ENCODE measurements at regions not wholly inside any gene's neighbourhood (a gene's known extent, or its start where the extent isn't known, plus 50 kb on each side); places are given as distances from the start of the nearest gene placed in this dataset.
"Not testable (repeated sequence)": the region's sequence is repeated elsewhere in the genome, so short reads cannot be mapped to it uniquely, and the experiment has no call there.

DNA sequence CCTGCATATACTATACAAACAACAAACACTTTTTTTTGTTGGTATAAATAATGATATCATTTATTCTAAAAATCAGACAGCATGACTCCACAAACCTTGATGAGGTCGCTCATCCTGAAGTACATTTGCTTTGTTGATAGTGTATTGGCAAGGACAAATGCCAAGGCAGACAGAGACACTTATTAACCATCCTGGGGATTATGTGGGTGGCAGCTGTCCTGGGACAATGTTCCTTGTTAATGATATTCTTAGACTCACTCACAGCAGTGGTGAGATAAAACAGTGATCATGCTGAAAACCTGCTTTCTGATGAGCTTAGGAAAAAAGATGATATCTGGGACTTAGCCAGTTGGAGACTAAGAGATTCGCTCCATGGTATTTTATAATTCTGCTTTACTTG lies 85.4 kb upstream of the OGFRL1 start:
- DNase-seq (ENCODE audit: low spot score): no peak

DNA sequence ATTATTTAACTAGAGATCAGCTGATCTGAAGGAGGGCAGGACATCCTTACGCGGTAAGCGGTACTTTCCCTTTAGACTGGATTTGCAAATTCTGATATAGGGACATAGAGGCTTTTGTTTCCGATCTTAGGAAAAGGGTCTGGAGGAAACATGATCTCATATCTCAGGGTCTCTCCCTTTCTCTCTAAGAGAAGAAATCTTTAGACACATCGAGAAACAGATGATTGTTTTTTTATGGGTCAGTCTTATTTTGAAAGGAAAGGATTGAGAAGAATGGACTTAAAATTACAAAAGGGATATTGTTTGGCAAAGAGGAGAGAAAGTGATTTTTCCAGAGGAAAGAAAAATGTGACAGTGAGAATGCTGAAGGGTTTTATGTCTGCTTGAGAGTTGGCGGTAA lies 83.9 kb upstream of the OGFRL1 start:
- DNase-seq (ENCODE audit: low spot score): no peak

DNA sequence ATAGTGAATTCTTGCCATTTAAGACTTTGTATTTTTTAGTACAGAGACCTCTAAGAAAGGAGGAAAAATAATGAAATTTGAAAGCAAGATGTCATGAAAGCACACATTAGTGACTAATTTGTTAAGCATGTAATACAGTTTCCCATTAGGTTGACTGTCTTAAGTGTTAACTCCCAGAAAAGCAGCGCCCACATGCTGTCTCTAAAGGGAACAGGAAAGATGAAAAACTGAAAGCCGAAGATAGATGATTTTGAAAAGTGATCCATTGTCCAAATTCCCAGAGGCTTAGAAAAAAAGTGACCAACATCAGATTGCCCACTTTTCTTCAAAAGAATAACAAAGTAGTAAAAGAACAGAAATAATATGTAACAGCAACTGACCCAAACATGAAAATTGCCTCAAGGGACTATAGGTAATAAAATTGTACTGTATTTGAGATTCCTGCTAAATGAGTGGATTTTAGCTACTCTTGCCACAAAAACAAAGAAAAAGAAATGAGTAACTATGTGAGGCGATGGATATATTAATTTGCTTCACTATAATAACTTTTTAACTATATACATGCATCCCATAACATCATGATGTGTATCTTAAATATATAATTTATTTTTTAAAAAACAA lies 83.2 kb upstream of the OGFRL1 start:
- DNase-seq (ENCODE audit: low spot score): no peak

DNA sequence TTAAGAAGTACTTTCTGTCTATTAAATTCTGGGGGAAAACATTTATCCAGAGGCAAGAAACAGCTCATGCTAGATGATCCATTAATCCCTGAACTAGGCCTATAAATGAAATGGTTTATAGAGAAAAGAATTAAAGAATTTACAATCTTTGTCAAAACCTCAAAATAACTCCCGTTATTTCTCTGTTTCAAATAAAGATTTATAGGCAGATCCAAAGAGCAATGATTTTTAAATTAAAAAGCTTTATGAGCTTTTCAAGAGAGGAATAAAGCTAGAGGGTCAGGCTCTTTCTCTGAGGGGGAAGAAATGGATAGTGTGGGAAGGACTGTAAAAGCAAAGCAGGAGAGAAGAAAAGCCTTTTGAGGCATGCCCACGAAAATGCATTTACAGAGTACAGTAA lies 82.5 kb upstream of the OGFRL1 start:
- no peak for DNase-seq (ENCODE audit: low spot score)

DNA sequence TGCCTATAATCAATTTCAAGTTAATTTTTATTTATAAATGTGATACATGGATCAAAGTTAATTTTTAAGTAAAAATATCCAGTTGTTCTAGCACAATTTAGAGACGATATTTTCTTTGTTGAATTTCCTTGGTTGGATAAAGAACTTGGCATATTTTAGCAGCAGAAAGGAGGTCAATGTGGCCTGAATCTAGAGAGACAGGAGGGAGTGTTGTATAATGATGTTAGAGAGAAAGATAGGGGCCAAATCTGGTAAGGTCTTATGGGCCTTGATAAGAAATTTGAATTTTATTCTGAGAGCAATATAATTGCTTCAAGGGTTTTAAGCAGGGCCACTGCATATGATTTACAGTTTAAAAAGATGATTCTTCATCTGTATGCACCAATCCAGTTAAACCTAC lies 79.4 kb upstream of the OGFRL1 start:
- DNase-seq (ENCODE audit: low spot score): no peak

DNA sequence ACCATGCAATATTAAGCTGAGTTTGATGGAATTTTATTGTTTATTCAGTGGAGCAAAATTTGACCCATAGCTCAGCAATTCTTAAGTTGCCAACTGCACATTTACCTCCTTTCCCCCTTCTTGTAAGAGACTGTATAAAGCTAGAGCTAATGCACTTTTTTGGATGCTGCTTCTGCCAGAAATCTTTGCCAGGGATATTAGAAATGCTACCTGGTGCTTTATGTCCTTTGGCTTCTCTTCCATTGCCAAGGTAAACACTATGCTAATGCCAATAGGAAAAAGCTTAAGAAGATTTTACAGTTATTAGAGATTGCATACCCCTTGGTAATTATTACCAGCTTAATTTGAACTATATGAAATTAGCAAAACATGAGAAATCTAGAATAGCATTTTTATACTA lies 79.0 kb upstream of the OGFRL1 start:
- no peak for DNase-seq (ENCODE audit: low spot score)

DNA sequence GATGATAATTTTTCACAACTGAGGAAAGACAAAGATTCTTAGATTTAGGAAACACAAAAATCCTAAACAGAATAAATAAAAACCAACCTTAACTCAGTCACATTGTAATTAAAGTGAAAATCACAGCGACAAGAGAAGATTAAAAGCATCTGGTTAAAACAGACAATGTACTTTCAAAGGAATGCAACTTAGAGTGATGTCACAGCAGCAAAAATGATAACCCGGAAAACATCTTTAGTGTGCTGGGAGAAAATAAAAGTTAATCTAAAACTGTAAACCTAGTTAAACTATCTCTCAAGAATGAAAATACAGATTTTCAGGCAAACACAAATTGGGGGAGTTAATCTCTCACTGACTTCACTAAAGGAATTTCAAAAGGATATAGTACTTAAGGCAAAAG lies 76.8 kb upstream of the OGFRL1 start:
- DNase-seq (ENCODE audit: low spot score): no peak

DNA sequence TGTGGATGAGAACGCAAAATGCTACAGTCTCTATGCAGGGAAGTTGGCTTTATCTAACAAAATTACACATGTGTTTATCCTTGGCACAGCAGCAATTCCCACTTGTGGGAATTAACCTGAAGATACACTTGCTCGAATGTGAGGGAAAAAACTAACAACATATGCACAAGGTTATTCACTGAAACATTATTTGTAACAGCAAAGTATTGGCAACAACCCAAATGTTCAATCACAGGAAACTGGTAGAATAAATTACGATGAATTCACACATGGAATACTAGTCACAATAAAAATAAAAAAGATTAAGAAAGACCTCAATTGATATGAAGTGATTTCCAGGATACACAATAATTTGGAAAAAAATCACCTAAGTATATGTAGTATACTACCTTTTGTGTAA lies 68.1 kb upstream of the OGFRL1 start:
- no peak for DNase-seq (ENCODE audit: low spot score)

DNA sequence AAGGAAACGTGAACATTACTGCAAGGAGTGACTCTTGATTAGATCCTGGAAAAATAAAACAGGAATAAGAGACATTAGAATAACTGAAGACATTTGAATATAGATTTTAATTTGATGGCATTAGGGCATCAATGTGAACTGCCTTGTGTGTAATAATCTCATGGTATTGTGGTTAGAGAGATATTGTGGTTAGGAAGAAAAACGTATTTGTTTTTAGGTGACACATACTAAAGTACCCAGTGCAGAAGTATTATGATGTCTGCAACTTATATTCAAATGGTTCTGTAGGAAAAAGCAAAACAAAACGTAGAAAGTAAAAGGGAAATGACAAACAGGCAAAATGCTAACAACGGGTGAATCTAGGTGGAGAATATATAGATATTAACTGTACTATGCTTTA lies 65.9 kb upstream of the OGFRL1 start:
- no peak for DNase-seq (ENCODE audit: low spot score)

DNA sequence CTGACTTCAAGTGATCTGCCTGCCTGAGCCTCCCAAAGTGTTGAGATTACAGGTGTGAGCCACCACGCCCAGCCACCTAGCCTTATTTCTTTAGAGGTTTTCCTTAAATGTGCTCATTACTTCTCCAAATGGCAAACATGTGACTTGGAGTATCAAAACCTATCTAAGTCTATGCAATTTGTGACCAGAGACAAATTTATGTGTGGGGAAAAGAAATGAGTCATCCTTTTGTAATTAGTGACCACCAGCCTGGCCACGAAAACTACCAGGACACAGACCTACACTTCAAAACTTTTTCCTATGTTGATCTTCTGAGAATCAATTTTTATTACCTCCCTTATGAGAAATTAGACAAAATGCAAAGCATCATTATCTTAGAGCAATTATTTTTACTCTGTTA lies 64.6 kb upstream of the OGFRL1 start:
- DNase-seq (ENCODE audit: low spot score): no peak

DNA sequence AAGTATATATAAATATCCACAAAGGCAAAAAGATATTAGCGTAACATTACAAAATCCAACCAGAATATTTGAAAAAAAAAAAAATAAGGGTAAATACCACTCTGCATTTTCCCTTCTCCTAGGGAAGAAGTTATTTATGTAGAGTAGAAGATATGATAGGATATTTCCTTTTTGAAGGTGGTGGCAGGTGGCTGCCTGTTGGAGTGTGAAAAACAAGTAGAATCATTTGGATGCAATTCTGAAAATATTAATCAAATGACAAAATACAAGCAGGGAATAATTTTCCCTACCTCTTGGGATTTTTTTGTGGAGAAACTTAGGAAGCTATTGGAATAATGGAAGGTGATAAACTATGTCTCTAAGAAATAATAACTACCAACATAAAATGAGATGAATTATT lies 62.5 kb upstream of the OGFRL1 start:
- DNase-seq (ENCODE audit: low spot score): no peak

DNA sequence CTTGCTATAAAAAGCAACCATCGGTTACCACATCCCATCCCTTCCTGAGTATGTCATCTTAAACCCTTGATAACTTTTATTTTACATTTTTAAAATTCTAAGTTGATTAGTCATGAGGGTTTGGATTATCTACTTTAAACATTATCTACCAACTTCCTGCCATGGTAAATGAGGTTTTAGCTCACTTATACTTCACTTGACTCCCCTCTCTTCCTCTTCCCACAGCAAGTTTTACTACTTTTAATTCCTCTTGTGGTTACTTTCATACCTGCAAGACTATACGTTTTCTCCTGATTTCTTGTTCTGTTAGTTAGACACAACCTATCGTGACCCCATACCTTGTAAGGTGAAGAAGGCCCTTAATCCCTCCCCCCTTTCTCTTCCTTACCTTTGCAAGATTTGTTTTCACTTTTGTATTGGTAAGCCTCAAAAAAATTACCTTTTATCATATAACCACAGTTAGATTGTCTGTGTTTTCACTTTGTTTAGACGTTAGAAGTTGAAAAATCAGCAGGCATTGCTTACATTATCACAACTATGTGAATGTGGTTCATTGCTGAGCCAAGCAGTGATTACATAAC lies 60.1 kb upstream of the OGFRL1 start:
- DNase-seq (ENCODE audit: low spot score): no peak

DNA sequence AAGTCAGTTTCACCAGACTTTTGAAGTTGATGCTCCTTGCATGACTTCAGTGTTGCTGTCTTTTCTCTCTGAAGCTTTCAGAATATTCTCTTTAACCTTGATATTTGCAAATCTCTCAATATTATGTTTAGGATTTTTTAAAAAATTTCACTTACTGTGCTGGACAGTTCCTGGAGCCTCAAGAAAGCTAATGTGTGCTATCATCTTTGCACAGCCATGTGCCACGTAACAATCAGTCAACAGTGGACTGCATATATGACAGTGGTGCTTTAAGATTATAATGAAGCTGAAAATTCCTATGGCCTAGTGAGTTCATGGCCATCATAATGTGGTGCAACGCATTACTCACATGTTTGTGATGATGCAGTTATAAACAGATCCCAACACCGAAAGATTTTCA lies 59.1 kb upstream of the OGFRL1 start:
- no peak for DNase-seq (ENCODE audit: low spot score)

DNA sequence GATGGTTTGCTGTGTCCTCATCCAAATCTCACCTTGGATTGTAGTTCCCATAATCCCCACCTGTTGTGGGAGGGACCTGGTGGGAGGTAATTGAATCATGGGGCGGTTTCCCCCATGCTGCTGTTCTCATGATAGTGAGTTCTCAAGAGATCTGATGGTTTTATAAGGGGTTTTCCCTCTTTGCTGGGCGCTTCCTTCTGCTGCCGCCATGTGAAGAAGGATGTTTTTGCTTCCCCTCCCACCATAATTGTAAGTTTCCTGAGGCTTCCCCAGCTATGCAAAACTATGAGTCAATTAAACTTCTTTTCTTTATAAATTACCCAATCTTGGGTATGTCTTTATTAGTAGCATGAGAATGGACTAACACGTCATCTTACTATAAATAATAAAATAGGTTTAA lies 55.7 kb upstream of the OGFRL1 start:
- DNase-seq (ENCODE audit: low spot score): not testable (repeated sequence)

DNA sequence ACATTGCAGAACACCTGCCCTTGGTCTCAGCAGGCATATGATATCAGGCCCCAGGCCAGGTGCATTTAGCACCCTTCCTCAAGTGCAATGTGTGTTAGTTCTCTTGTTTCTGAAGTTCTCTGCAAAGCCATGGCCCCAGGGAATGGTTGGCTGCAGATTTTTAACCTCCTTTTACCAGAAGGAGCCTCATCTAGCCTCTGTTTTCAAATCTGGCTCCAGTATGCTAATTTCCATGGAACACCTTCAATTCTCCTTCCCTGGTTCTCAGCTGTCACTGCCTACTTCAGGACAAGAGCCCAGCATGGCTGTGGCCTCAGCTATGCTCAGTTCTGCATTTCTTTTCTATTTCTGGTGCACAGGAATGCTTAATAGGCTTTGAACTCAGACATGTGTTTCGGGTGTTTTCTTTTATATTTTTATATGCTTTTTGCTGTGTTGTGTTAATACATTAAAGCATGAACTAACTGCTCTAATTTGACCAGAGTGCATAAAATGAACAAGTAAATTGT lies 51.6 kb upstream of the OGFRL1 start:
- no peak for DNase-seq (ENCODE audit: low spot score)

DNA sequence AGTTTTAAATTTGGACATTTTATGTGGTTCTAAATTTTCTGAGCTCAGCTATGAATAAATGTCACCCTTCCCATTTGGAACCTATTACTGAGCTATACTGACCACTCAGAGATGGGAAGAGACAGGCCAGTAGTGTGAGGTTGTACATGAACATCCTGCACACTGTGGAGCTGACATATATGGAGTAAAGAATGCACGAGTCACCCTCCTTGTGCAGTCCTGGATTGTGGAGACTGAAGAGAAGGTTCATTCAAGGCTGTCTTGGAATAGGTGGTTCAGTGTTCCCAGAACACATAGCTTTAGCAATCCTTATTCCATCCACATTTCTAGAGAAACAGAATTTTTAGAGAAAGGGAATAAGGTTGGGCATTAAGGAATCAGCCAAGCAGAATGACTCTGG lies 50.3 kb upstream of the OGFRL1 start:
- DNase-seq (ENCODE audit: low spot score): no peak
